Fibroblast of lung (primary cell): ENCODE measurements at regions not wholly inside any gene's neighbourhood (a gene's known extent, or its start where the extent isn't known, plus 50 kb on each side); places are given as distances from the start of the nearest gene placed in this dataset.

Experiments used
- CTCF ChIP-seq, 2 donors: IDR thresholded peaks in 1 of 2; conservative IDR thresholded peaks in 1 of 2; 1 replicate in 1 of 2; 2 replicates in 1 of 2; pipeline ENCODE4 v1.5.1; 2011 to 2012; ENCODE audit warnings: low read length in 2 of 2, control low read depth in 1 of 2, inconsistent platforms in 1 of 2, low read depth in 1 of 2, mild to moderate bottlenecking in 1 of 2
- EZH2 ChIP-seq: IDR thresholded peaks from 2 replicates; pipeline ENCODE4 v1.5.1; 2012; ENCODE audit warnings: low read length, control low read depth, mild to moderate bottlenecking; ENCODE audit errors: missing control alignments

DNA sequence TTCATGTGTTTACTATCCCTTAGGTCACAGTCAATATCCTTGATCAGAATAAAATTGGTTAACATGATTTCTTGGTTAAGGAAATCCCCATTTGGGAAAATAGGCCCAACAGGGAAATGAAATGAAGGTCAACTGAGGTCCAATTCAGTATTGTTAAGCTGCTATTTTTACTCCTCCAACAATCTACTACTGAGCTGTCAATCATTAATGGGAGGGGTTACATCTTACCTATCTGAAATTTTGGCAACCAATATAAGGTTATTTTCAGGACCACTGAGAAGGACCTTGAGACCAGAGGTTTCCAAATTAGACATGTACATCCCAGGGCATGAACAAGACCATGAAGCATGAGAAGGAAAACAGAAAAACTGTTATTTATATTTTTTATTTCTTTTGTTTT, 64.2 kb upstream of the ALG13 start:
- no peak for TF ChIP-seq CTCF (conservative IDR thresholded peaks at IDR 0.05 in 1 of 2, IDR thresholded peaks at IDR 0.05 in 1 of 2; ENCODE audit: low read depth in 1 of 2, low read length in 2 of 2)
- no peak for TF ChIP-seq EZH2
